ENCODE measurements at regions not wholly inside any gene's neighbourhood (a gene's known extent, or its start where the extent isn't known, plus 50 kb on each side); places are given as distances from the start of the nearest gene placed in this dataset.

DNA sequence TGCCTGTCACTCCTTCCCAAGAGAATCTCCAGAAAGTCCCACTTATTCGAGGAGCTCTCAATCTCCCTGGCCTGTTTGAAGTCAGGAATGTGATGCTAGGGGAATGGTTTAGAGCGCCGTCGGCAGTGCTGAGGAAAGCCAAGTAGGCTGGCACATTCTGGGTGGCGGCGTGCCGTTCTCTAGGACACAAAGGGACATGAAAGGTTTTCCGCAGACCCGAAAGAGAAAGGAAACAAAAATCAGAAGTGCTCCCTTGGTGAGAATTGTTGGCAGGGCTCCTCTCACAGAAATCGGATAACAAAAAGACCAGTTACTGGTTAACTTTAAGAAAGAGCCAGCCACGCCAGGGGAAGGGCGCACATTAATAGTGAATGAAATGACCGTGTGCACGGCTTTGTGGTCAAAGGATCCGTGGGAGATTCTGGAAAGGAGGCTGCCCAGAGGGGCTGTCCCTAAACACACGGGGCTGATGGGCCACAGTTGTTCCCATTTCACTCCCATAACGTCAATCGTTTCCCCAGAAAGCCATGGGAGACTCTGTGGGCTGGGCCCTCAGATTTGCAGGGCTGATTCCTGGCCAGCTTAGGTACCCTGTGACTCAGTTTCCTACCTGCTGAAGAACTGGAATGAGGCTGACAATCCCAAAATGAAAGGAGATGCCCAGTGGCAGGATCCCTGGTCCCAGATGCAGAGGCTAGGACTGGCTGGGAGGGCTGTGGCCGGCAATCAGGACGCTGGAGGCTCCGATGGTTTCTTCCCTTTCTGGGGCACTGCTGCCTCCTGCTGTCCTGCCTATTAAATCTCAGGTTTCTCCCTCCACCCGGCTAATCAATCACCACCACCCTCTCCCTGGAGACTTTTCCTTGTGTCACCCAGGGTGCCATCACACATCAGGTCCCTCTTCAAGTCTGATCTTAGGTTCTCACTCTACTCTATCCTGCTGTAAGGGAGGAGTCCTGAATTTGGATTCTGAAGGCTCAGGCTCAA lies 82.3 kb downstream of the RCN1 start:
- TF ChIP-seq CTCF (IDR thresholded peaks at IDR 0.05; ENCODE audit: unreplicated experiment): peak; percentile 56
- no TSS peak for BruUV-seq (replicated peaks)
- peak; percentile 76 for DNase-seq
- H3K9me3 Mint-ChIP-seq (ENCODE audit: low read depth, unreplicated experiment): no peaks in the 10 kb centered on the region
- CTCF ChIA-PET: no interaction called here
- peaks cover 7% of the 10 kb centered on the region for H3K4me1 Mint-ChIP-seq (ENCODE audit: low read depth, unreplicated experiment)
- H3K27ac Mint-ChIP-seq (ENCODE audit: unreplicated experiment): no peak overlapping the region
- peaks cover 60% of the 10 kb centered on the region for H3K27me3 Mint-ChIP-seq (ENCODE audit: unreplicated experiment)
- H3K4me3 Mint-ChIP-seq (ENCODE audit: low read depth, unreplicated experiment): peak overlapping the region; percentile 45
- no peaks in the 10 kb centered on the region for H3K36me3 Mint-ChIP-seq (ENCODE audit: insufficient read depth, unreplicated experiment)
- intact Hi-C loops (cut with micrococcal nuclease; ENCODE audit: unreplicated experiment): loop anchor here (1.0 to 10.0 kb wide), 5 partner anchors 121 to 1066 kb away; no protein-coding TSS in a partner anchor

DNA sequence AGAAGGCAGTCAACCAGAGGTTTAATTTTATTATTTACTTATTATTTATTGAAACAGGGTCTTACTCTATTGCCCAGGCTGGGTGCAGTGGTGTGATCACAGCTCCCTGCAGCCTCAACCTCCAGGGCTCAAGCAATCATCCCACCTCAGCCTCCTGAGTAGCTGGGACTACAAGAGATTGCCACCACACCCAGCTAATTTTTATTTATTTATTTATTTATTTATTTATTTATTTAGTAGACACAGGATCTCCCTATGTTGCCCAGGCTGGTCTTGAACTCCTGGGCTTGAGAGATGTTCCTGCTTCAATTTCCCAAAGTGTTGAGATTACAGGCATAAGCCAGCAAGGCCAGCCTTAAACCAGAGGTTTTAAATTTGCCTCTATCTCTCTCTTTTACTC lies 83.1 kb downstream of the RCN1 start:
- intact Hi-C loops (cut with micrococcal nuclease; ENCODE audit: unreplicated experiment): loop anchor here (1.0 to 10.0 kb wide), 5 partner anchors 122 to 1067 kb away; no protein-coding TSS in a partner anchor
- Mint-ChIP-seq H3K36me3 (ENCODE audit: insufficient read depth, unreplicated experiment) (no peaks in the 10 kb centered on the region), H3K27ac (ENCODE audit: unreplicated experiment) (no peak overlapping the region), H3K9me3 (ENCODE audit: low read depth, unreplicated experiment) (no peaks in the 10 kb centered on the region), H3K4me1 (ENCODE audit: low read depth, unreplicated experiment) (peaks cover 7% of the 10 kb centered on the region), H3K4me3 (ENCODE audit: low read depth, unreplicated experiment) (no peak overlapping the region), H3K27me3 (ENCODE audit: unreplicated experiment) (peaks cover 60% of the 10 kb centered on the region)
- CTCF ChIA-PET: no interaction called here
- no TSS peak for BruUV-seq (replicated peaks)
- TF ChIP-seq CTCF (IDR thresholded peaks at IDR 0.05; ENCODE audit: unreplicated experiment): no peak
- no peak for DNase-seq

DNA sequence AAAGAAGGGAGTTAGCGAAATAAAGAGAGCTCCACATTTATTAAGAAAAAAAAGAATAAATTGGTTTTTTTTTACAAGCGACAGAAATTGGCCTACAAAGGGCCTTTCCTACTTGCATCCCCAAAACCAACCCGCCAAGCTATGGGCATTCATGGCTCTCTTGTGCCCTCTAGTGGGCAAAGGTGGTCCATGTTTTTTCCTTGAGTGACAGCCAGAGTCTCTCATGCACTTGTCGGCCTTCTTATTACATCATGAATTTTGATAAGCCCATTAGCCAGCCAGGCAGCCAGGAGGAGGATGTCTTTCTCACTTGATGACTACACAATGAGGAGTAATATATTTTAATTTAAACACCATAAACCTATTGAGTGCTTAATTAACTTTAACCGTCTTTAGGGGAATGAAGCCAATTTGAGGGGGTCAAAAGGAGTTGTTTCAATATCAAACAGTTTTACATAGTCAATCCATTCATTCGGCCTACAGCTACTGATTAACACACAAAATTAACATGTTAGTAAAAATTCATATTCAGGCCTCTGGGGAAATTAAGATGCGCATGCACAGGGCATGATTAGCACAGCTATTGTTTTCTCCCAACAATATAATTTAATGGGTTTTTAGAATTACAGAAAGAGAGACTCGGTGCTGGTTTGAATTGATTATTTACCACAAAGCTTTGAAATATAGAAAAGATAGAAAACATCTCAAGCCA lies 85.5 kb downstream of the RCN1 start:
- DNase-seq: peak; percentile 85
- H3K4me3 Mint-ChIP-seq (ENCODE audit: low read depth, unreplicated experiment): no peak overlapping the region
- H3K27me3 Mint-ChIP-seq (ENCODE audit: unreplicated experiment): peaks cover 54% of the 10 kb centered on the region
- peak; percentile 74 for TF ChIP-seq CTCF (IDR thresholded peaks at IDR 0.05; ENCODE audit: unreplicated experiment)
- CTCF ChIA-PET: interaction anchor here (0.9 to 1.6 kb wide), 4 partner anchors 124 to 1069 kb away, joined by 3 to 12 read pairs (median 5); no protein-coding TSS in a partner anchor
- no peak overlapping the region for H3K27ac Mint-ChIP-seq (ENCODE audit: unreplicated experiment)
- intact Hi-C loops (cut with micrococcal nuclease; ENCODE audit: unreplicated experiment): loop anchor here (2.0 to 10.0 kb wide), 4 partner anchors 120 to 780 kb away; no protein-coding TSS in a partner anchor
- no peaks in the 10 kb centered on the region for H3K36me3 Mint-ChIP-seq (ENCODE audit: insufficient read depth, unreplicated experiment)
- BruUV-seq (replicated peaks): no TSS peak
- H3K4me1 Mint-ChIP-seq (ENCODE audit: low read depth, unreplicated experiment): peaks cover 7% of the 10 kb centered on the region
- no peaks in the 10 kb centered on the region for H3K9me3 Mint-ChIP-seq (ENCODE audit: low read depth, unreplicated experiment)

DNA sequence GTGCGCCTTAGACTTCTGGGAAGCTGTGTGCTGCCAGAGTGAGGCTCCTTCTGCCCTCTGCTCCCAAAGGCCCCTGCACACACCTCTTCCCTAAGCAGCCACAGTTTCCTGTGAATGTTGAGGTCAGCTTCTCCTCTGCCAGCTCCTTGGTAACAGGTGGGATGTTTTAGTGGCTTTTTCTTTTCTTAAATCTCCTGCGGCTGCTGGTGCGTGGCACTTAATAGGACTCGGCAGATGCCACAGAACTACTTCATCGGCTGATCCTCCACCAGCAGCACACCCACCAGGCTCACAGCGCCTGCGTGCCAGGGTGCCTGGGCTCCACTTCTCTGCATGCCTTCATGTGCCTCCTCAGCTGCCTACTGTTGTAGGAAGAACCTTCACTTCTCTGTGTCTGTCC lies 87.8 kb downstream of the RCN1 start:
- peaks cover 57% of the 10 kb centered on the region for H3K27me3 Mint-ChIP-seq (ENCODE audit: unreplicated experiment)
- no TSS peak for BruUV-seq (replicated peaks)
- no peaks in the 10 kb centered on the region for H3K36me3 Mint-ChIP-seq (ENCODE audit: insufficient read depth, unreplicated experiment)
- no peak for DNase-seq
- no peaks in the 10 kb centered on the region for H3K9me3 Mint-ChIP-seq (ENCODE audit: low read depth, unreplicated experiment)
- intact Hi-C loops (cut with micrococcal nuclease; ENCODE audit: unreplicated experiment): loop anchor here (5.0 to 10.0 kb wide), 2 partner anchors 304 to 536 kb away; no protein-coding TSS in a partner anchor
- no peak overlapping the region for H3K27ac Mint-ChIP-seq (ENCODE audit: unreplicated experiment)
- TF ChIP-seq CTCF (IDR thresholded peaks at IDR 0.05; ENCODE audit: unreplicated experiment): no peak
- H3K4me3 Mint-ChIP-seq (ENCODE audit: low read depth, unreplicated experiment): no peak overlapping the region
- CTCF ChIA-PET: no interaction called here
- H3K4me1 Mint-ChIP-seq (ENCODE audit: low read depth, unreplicated experiment): no peaks in the 10 kb centered on the region
